Hepatocyte (in vitro differentiated cells): ENCODE measurements at regions not wholly inside any gene's neighbourhood (a gene's known extent, or its start where the extent isn't known, plus 50 kb on each side); places are given as distances from the start of the nearest gene placed in this dataset.

Experiments used
- EZH2 ChIP-seq: fragments of 200-600 bp; sonication (generic); IDR thresholded peaks from 2 replicates; pipeline ENCODE4 v1.6.1; 2016; ENCODE audit warnings: antibody characterized with exemption, mild to moderate bottlenecking, borderline replicate concordance
- EZH2phosphoT487 ChIP-seq: fragments of 200-600 bp; sonication (generic); IDR thresholded peaks from one replicate; pipeline ENCODE4 v1.6.1; 2018; ENCODE audit warnings: antibody characterized with exemption, mild to moderate bottlenecking, low read depth, moderate library complexity; ENCODE audit not compliant: unreplicated experiment, severe bottlenecking
- TF ChIP-seq, protein P1 (sequence below): fragments of 200-600 bp; sonication (generic); IDR thresholded peaks from 2 replicates; pipeline ENCODE4 v1.5.1; 2016; ENCODE audit warnings: antibody characterized with exemption, mild to moderate bottlenecking; ENCODE audit not compliant: poor library complexity

DNA sequence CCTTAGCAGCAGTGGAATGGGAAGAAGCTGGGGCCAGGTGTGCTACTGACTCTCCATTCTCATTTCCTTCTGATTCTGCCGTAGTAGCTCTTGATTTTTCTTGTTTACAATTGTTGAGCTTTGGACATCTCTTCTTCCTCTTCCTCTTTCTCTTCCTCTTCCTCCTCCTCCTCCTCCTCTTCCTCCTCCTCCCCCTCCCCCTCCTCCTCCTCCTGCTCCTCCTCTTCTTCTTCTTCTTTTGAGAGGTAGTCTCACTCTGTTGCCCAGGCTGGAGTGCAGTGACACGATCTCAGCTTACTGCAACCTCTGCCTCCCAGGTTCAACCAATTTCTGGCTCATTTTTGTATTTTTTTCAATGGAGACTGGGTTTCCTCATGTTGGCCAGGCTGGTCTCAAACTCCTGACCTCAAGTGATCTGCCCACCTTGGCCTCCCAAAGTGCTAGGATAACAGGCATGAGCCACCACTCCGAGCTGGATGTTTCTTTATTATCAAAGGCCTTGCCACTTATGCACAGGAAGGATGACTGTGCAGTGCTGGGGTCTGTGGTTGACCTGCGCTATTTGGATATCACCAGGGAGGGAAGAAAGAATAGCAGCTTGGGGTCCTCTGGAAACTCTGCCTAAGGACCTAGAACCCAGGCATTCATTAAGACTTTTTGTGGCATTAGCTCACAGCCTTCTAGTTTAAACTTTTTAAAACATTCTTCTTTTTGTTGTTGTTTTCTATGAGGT lies 127.8 kb upstream of the KCNJ16 start:
- TF ChIP-seq, protein P1, sequence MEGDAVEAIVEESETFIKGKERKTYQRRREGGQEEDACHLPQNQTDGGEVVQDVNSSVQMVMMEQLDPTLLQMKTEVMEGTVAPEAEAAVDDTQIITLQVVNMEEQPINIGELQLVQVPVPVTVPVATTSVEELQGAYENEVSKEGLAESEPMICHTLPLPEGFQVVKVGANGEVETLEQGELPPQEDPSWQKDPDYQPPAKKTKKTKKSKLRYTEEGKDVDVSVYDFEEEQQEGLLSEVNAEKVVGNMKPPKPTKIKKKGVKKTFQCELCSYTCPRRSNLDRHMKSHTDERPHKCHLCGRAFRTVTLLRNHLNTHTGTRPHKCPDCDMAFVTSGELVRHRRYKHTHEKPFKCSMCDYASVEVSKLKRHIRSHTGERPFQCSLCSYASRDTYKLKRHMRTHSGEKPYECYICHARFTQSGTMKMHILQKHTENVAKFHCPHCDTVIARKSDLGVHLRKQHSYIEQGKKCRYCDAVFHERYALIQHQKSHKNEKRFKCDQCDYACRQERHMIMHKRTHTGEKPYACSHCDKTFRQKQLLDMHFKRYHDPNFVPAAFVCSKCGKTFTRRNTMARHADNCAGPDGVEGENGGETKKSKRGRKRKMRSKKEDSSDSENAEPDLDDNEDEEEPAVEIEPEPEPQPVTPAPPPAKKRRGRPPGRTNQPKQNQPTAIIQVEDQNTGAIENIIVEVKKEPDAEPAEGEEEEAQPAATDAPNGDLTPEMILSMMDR = no peak
- TF ChIP-seq EZH2 = no peak
- no peak for TF ChIP-seq EZH2phosphoT487
